CD4-positive, alpha-beta T cell treated with Interleukin-1 beta for 1 hour (primary cell): ENCODE measurements at regions not wholly inside any gene's neighbourhood (a gene's known extent, or its start where the extent isn't known, plus 50 kb on each side); places are given as distances from the start of the nearest gene placed in this dataset.

ENCODE experiments used
- DNase-seq, 2 donors: peaks; one replicate each; pipeline ENCODE4 v3.0.0-alpha.2; 2020 to 2022

DNA sequence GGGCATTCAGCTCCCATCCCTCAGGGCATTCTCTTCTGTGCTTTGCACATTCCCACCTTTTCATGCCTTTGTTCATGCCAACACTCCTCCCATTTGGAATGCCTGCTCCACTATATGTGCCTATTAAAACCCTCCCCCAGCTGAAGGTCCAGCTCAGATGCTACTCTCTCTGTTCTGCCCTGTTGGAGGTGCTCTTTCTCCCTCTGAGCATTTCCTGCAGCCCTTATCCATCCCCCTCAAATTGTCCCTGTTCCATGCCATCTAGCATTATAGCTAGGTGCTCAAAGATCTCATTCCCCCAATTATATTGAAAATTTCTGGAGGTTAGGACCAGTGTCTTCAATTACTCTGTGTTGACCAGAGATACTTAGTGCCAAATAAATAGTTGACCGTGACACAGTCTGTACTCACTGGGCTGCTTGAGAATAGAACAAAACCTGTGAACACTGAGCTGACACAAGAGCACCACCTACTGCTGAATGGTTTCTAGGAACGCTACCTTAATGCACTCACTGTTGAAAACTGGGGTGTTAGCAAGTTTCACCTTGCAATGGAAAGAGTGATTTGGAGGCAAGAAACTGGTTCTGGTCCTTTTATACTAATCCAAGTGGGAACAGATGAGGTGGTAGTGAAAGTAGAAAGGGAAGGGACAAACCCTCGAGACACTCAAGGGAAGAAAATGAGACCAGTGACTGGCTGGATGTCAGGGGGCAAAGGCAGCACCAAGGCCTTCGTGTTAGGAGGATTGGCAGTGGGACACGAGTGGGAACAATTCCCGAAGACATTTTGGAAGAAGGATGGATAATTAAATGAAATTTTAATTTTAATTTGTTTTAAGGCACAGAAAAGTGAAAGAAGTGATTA is 289.8 kb upstream of the ROPN1 start:
- no peak for DNase-seq

- no peak for DNase-seq
Observed at GRCh38 chr3:124282751-124283651, 291.1 kb upstream of the ROPN1 start.

- no peak for DNase-seq
Observed at GRCh38 chr3:124283652-124284023, 291.7 kb upstream of the ROPN1 start.

DNA sequence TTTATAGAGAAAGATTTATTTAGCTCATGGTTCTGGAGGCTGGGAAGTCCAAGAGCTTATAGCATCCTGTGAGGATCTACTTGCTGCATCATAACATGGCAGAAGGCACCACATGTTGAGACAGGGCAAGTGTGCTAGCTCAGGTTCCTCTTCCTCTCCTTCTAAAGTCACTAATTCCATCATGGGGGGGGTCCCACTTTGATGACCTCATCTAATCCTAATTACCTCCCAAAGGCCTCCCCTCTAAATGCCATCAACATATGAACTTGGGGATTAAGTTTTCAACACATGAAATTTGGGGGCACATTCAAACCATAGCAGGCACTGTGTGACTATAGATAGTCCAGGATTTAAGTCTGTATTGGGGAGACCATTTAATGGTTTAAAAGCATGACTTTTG is 297.1 kb upstream of the ROPN1 start:
- no peak for DNase-seq

DNA sequence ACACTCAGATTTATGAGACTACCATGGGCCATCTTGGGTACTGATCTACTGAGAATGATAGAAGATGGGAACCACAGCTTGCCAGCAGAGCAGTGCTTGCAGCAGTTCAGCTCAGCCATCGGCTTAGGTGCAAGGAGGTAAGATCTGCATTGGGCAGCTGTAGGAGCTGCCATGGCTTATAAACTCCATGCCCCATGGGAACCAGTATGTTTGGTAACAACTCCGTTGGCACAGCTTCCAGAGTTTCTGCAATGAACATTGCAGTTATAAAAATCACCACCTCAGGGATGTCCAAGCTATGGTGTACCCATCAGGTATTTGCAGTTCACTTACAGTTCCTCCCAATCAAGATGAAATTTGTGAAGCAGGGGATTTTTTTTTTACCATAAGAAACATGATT is 299.1 kb upstream of the ROPN1 start:
- no peak for DNase-seq

GRCh38 chr3:124292329-124292728 is 300.4 kb upstream of the ROPN1 start:
- no peak for DNase-seq

- no peak for DNase-seq
Observed at GRCh38 chr3:124293584-124293983, 301.7 kb upstream of the ROPN1 start.

GRCh38 chr3:124295362-124295761 is 303.4 kb upstream of the ROPN1 start:
- DNase-seq, result no peak

- no peak for DNase-seq
Observed at GRCh38 chr3:124296406-124296805, 304.5 kb upstream of the ROPN1 start.

DNA sequence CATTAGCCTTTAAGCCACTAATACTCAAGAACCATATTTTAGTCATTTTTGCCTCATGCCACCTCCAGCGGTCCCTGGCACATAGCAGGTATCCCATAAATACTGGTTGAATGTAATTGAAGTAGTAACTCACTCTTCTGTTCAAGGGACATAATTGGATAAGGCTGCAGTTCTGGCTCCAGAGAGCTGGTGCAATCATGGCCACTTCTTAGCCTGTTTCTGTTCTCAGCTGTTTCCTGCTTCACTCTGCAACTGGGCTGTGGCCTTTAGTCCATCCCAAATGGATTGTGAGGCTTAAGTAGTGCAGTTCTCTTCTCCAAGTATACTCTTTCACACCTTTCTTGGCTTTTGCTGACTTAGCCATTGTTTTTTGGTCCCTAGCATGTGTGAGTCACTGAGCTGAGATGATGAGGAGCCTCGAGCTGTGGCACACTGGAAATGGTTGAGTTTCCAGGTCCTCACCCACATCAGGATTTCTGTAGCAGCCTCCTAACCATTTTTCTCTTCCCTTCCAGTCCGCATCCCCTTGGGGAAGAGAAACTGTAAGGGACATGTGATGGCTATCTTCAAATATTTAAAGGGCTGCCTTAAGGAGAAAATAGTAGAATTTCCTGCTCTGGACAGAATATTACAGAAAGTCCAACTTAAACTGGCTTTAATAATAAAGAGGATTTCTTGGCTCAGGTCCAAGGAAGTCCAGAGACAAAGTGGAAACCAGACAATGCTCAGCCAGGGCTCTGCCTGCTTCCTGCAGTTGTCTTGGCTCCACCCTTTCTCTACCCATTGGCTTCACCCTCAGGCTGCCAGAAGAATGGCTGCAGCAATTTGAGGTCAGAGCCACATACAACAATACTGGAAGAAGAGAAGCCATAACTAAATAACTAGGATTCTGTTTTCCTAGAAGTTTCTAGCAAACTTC is 305.4 kb upstream of the ROPN1 start:
- no peak for DNase-seq

DNA sequence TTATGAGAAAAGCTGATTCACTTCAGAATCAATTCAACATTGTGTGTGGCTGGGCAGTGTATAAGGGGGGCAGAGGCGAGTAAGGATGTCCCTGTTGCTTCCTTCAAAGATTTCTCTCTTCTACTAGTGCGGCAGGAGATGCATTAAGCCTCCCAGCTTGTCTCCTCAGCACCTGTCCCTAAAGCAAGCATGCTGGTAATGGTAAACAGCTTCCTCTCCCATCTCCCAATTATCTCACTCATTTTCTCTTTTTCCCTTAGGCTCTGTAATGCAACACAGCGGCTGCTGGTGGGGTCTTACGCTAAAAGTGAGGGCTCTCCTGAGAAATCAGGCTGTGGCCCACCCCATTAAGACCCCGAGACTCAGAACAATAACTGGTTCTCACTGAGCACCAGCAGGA is 306.4 kb upstream of the ROPN1 start:
- no peak for DNase-seq

DNA sequence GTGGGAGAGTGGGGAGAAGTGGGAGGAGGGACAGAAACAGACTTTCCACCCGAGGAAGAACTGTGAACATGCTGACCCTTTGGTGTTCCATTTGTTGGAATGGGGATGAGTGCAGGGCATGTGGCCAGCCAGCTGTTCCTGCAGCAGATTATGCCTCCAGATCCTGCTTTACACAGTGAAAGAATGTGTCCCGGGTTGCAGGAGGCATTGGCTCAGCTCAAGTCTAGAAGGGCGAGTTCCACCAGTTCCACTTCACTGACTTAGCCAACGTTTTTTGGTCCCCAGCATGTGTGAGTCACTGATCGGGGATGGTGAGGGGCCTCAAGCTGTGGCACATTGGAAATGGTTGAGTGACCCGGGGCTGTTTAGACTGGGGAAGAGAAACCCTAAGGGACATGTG is 307.0 kb upstream of the ROPN1 start:
- DNase-seq, result no peak

DNA sequence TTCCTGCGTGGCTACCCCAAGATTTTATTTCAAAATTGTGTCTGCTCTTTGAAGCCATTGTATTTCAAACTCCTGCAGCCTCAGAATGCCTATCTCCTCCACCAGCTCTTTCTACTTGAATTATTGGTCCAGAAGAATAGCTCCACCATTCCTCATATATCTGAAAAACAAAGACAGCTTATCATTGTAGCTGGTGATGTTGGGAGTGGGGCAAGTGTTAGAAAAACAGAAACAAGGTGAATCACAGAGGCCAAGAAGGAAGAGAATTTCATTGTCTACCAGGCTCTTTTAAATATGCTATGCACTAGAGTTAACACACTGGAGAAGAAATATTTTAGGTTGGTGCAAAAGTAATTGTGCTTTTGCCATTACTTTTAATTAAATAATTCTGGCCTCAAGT is 307.9 kb upstream of the ROPN1 start:
- DNase-seq, result no peak

DNA sequence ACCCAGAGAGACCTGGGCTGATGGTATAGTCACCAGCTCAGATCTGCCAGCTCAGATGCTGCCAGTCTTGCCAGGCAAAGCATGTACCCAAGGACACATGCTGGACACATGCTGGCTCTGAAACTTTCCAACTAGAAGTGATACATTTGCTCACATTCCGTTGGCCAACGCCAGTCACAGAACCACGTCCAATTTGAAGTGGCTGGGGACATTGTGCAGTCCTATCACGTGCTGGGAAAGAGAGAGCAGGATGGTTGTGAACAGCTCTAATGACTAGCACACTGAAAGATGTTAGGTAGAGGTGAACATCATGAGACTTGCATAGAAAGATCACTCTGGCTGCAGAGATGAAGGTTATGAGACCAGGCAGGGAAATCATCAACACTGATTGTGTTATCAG is 308.5 kb upstream of the ROPN1 start:
- DNase-seq, result no peak

- no peak for DNase-seq
Observed at GRCh38 chr3:124303305-124303910, 311.5 kb upstream of the ROPN1 start.

DNA sequence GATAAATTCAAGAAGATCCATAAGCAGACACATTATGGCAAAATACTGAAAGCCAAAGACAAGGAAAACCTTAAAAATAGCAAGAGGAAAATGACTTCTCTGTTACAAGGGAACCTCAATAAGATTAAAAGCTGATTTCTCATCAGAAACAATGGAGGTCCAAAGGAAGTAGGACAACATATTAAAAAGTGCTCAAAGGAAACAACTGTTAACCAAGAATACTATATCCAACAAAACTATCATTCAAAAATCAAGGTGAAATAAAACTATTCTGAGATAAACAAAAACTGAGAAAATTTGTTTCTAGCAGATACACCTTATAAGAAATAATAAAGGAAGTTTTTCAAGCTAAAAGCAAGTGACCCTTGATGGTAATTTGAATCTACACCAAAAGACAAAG is 314.7 kb upstream of the ROPN1 start:
- no peak for DNase-seq

GRCh38 chr3:124313621-124314020 is 321.7 kb upstream of the ROPN1 start:
- DNase-seq, result no peak

- DNase-seq, result no peak
Observed at GRCh38 chr3:124315215-124316033, 323.5 kb upstream of the ROPN1 start.

GRCh38 chr3:124316034-124316287 is 324.0 kb upstream of the ROPN1 start:
- no peak for DNase-seq

GRCh38 chr3:124318014-124318413 is 326.1 kb upstream of the ROPN1 start:
- DNase-seq, result no peak

GRCh38 chr3:124318656-124319055 is 326.7 kb upstream of the ROPN1 start:
- DNase-seq, result no peak

DNA sequence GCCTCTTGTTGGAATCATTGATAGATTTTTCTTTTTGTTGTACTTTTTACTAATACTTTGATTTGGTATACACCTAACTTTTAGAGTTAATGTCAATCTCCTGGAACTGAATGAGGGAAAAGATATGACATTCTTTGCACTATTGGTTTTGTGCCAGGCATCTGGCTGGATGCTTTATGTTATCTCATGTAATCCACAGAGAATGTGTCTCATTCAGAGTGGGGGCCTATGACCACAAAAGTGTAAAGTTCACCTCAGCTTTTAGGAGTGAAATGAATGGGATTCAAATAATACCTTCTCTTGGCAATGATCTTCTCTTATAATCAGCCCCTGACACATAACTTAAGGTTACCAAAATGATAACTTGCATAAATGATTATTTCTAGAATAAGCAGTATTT is 329.1 kb upstream of the ROPN1 start:
- DNase-seq, result no peak
